A549 (cell line): ENCODE measurements at regions not wholly inside any gene's neighbourhood (a gene's known extent, or its start where the extent isn't known, plus 50 kb on each side); places are given as distances from the start of the nearest gene placed in this dataset.

Experiments
- ATAC-seq, 2 experiments: fragments of 200-7000 bp in 1 of 2; fragments of >200 bp in 1 of 2; cut with Nextera tagmentation in 1 of 2; cut with Tn5 transposase in 1 of 2; 3 replicates each; pipeline versions ENCODE4 v1.8.0 to v1.9.1; 2018 to 2020; ENCODE audit warnings: mild to moderate bottlenecking in 1 of 2, moderate library complexity in 1 of 2
- CTCF ChIA-PET: fragments of 300-600 bp; sonication (Branson Sonifier 250); formaldehyde crosslinking; extraction: SDS; loops from one replicate; lab custom pipeline; 2021; ENCODE audit warnings: antibody characterized with exemption, inconsistent platforms; lab: Yijun Ruan, JAX
- POLR2A ChIA-PET: fragments of 350-600 bp; formaldehyde crosslinking; extraction: SDS; loops from one replicate; lab custom pipeline; 2021; ENCODE audit warnings: antibody characterized with exemption, inconsistent platforms; lab: Yijun Ruan, JAX
- DNase-seq, 2 experiments: peaks; one replicate each; pipeline versions ENCODE4 v3.0.0 to v3.0.0-alpha.2; 2011 to 2016; ENCODE audit warnings: low read depth in 1 of 2, low spot score in 1 of 2
- FAIRE-seq: peaks from 2 replicates; lab custom pipeline; 2011; peaks lifted over from hg19 to GRCh38; lab: Jason Lieb, UNC
- H3K27ac ChIP-seq, 2 experiments: fragments of >200 bp; sonication (Bioruptor Twin); formaldehyde crosslinking; 3 replicates each; pipeline ENCODE4 v1.5.1; 2016 to 2017
- H3K4me1 ChIP-seq: fragments of >200 bp; sonication (Bioruptor Twin); formaldehyde crosslinking; 3 replicates; pipeline ENCODE4 v1.6.1; 2016
- H3K4me2 ChIP-seq: fragments of >200 bp; sonication (Bioruptor Twin); formaldehyde crosslinking; 3 replicates; pipeline ENCODE4 v1.6.1; 2016
- H3K4me3 ChIP-seq: fragments of >200 bp; sonication (Bioruptor Twin); formaldehyde crosslinking; 3 replicates; pipeline ENCODE4 v1.5.1; 2016
- H3K9me3 ChIP-seq: fragments of >200 bp; sonication (Bioruptor Twin); formaldehyde crosslinking; 3 replicates; pipeline ENCODE4 v1.6.1; 2016
- CBX8 ChIP-seq: fragments of 200-600 bp; sonication (generic); IDR thresholded peaks from 2 replicates; pipeline ENCODE4 v1.6.1; 2016
- CHD2 ChIP-seq: fragments of 150-350 bp; IDR thresholded peaks from 2 replicates; pipeline ENCODE4 v1.6.1; 2014; ENCODE audit warnings: low read length; ENCODE audit not compliant: partially characterized antibody
- CTCF ChIP-seq: fragments of >200 bp; sonication (Bioruptor Twin); formaldehyde crosslinking; IDR thresholded peaks from 3 replicates; pipeline ENCODE4 v1.5.1; 2016
- EP300 ChIP-seq, 2 experiments: fragments of >200 bp; sonication (Bioruptor Twin); formaldehyde crosslinking; IDR thresholded peaks; 2 replicates in 1 of 2; 3 replicates in 1 of 2; pipeline ENCODE4 v1.6.1; 2016 to 2017
- FOSL2 ChIP-seq, 2 experiments: fragments of 450-650 bp in 1 of 2; fragments of >200 bp in 1 of 2; sonication (Bioruptor Twin) in 1 of 2; formaldehyde crosslinking; IDR thresholded peaks; 2 replicates each; pipeline versions ENCODE4 v1.5.0 to v1.6.1; 2016 to 2020; ENCODE audit warnings: mild to moderate bottlenecking in 1 of 2, moderate library complexity in 1 of 2
- HES2 ChIP-seq: fragments of >200 bp; sonication (Bioruptor Twin); formaldehyde crosslinking; IDR thresholded peaks from 2 replicates; pipeline ENCODE4 v1.6.1; 2016
- HMGXB4 ChIP-seq: fragments of 250-450 bp; sonication (Bioruptor Pico); IDR thresholded peaks from 2 replicates; pipeline ENCODE4 v1.5.0; 2021; ENCODE audit warnings: mild to moderate bottlenecking, moderate library complexity, borderline replicate concordance
- HOXA7 ChIP-seq: fragments of 250-450 bp; sonication (Bioruptor Pico); IDR thresholded peaks from 2 replicates; pipeline ENCODE4 v1.5.0; 2020; ENCODE audit warnings: mild to moderate bottlenecking, moderate library complexity
- HOXB13 ChIP-seq: fragments of 250-450 bp; sonication (Bioruptor Pico); IDR thresholded peaks from 2 replicates; pipeline ENCODE4 v1.5.0; 2020; ENCODE audit warnings: low read depth, mild to moderate bottlenecking, moderate library complexity
- JUN ChIP-seq, 2 experiments: fragments of >200 bp; sonication (Bioruptor Twin); formaldehyde crosslinking; IDR thresholded peaks; 2 replicates in 1 of 2; 3 replicates in 1 of 2; pipeline ENCODE4 v1.6.1; 2016 to 2017
- KDM1A ChIP-seq: fragments of 200-600 bp; sonication (generic); IDR thresholded peaks from 2 replicates; pipeline ENCODE4 v1.6.1; 2016; ENCODE audit warnings: low read depth, mild to moderate bottlenecking
- MAX ChIP-seq: IDR thresholded peaks from 2 replicates; pipeline ENCODE4 v1.6.1; 2012
- MYC ChIP-seq: IDR thresholded peaks from 2 replicates; pipeline ENCODE4 v1.6.1; 2012; ENCODE audit warnings: mild to moderate bottlenecking, inconsistent platforms, low read length, improper control_type of control experiment, borderline replicate concordance
- PHF8 ChIP-seq: fragments of 200-600 bp; sonication (generic); IDR thresholded peaks from 2 replicates; pipeline ENCODE4 v1.6.1; 2016; ENCODE audit warnings: low read depth, mild to moderate bottlenecking, antibody characterized with exemption, moderate library complexity, borderline replicate concordance
- POLR2A ChIP-seq: IDR thresholded peaks from 2 replicates; pipeline ENCODE4 v1.6.1; 2012; ENCODE audit warnings: mild to moderate bottlenecking, low read length
- RAD21 ChIP-seq, 2 experiments: fragments of >200 bp in 1 of 2; sonication (Bioruptor Twin) in 1 of 2; formaldehyde crosslinking in 1 of 2; IDR thresholded peaks in 1 of 2; conservative IDR thresholded peaks in 1 of 2; 2 replicates in 1 of 2; 3 replicates in 1 of 2; pipeline ENCODE4 v1.6.1; 2012 to 2018; ENCODE audit warnings: inconsistent platforms in 1 of 2
- RFX5 ChIP-seq: fragments of 450-650 bp; IDR thresholded peaks from 2 replicates; pipeline ENCODE4 v1.7.1; 2014; ENCODE audit warnings: antibody characterized with exemption, mild to moderate bottlenecking, moderate library complexity
- ZSCAN20 ChIP-seq: fragments of 250-450 bp; sonication (Bioruptor Pico); IDR thresholded peaks from 2 replicates; pipeline ENCODE4 v1.8.0; 2022; ENCODE audit warnings: mild to moderate bottlenecking, moderate library complexity
- WGBS: methylation state at CpG from one replicate; pipeline ENCODE4 v1.1.6; 2017; ENCODE audit errors: missing lambda C conversion rate; 5-methylcytosine and 5-hydroxymethylcytosine counted together

- no peak for TF ChIP-seq MYC
- no peak for TF ChIP-seq FOSL2 (IDR thresholded peaks at IDR 0.05)
- TF ChIP-seq FOSL2 (CRISPR knock-in tag; IDR thresholded peaks at IDR 0.05), result no peak
- TF ChIP-seq HES2, result no peak
- TF ChIP-seq MAX, result no peak
- TF ChIP-seq HOXA7, result no peak
- no peak for TF ChIP-seq CHD2
- TF ChIP-seq EP300 (IDR thresholded peaks at IDR 0.05), result no peak
- no peak for TF ChIP-seq HMGXB4 (CRISPR knock-in tag)
- no peak for TF ChIP-seq CTCF
- no peak for TF ChIP-seq PHF8
Observed at GRCh38 chr14:101226603-101227425, 323.3 kb upstream of the RTL1 start (continued).

- no peak for FAIRE-seq
- Histone ChIP-seq H3K4me2 (peak overlapping the region; percentile 100), H3K27ac (peak overlapping the region; percentile 93 to 97), H3K4me1 (peaks cover 13% of the 10 kb centered on the region), H3K4me3 (no peak overlapping the region; the same call in 2 of the 3 replicates), H3K9me3 (no peaks in the 10 kb centered on the region)
- 84% methylated on average over 37 of the region's 41 CpGs for WGBS
- no peak for DNase-seq
- TF ChIP-seq CBX8 (no peak), EP300 (IDR thresholded peaks at IDR 0.05) (no peak), KDM1A (no peak), ZSCAN20 (no peak), RFX5 (no peak)
- no peak for ATAC-seq
- CTCF ChIA-PET, result interaction anchor here (0.8 to 2.2 kb wide), 8 partner anchors 7 to 810 kb away, joined by 3 to 11 read pairs (median 4); no protein-coding TSS in a partner anchor
- POLR2A ChIA-PET, result interaction anchor here (1.2 kb wide), 1 partner anchor 154 kb away, joined by 6 read pairs; no protein-coding TSS in a partner anchor
Observed at GRCh38 chr14:101227611-101228594, 324.4 kb upstream of the RTL1 start.

GRCh38 chr14:101228949-101229541, 325.5 kb upstream of the RTL1 start:
- peak; percentile 58 to 69 for DNase-seq
- Histone ChIP-seq H3K27ac (peak overlapping the region; percentile 93 to 97), H3K4me2 (peak overlapping the region; percentile 100), H3K9me3 (no peaks in the 10 kb centered on the region), H3K4me1 (peaks cover 13% of the 10 kb centered on the region), H3K4me3 (peak overlapping the region; percentile 99)
- 8% methylated on average over 13 of the region's 17 CpGs for WGBS
- peak; percentile 33 for TF ChIP-seq POLR2A
- TF ChIP-seq RAD21 (conservative IDR thresholded peaks at IDR 0.05 in 1 of 2, IDR thresholded peaks at IDR 0.05 in 1 of 2), result peak; percentile 34 to 38; a peak in 3 of 5 replicates
- TF ChIP-seq RFX5, result no peak
- TF ChIP-seq MAX, result peak; percentile 49; the same call in 1 of the 2 replicates
- 0 out of 5 replicates have a peak, but pooled peaks of 1 of the 2 experiments have one; percentile 8 for TF ChIP-seq JUN (IDR thresholded peaks at IDR 0.05)
- TF ChIP-seq HOXB13 (CRISPR knock-in tag), result no peak
- ChIA-PET POLR2A (interaction anchor here (1.0 to 1.5 kb wide), 4 partner anchors 9 to 251 kb away, joined by 3 to 8 read pairs (median 4); no protein-coding TSS in a partner anchor), CTCF (interaction anchor here (0.6 to 2.5 kb wide), 12 partner anchors 10 to 812 kb away, joined by 3 to 8 read pairs (median 3); no protein-coding TSS in a partner anchor)
- ATAC-seq, result peak; percentile 82 to 90
- FAIRE-seq, result no peak
